Neutrophil (primary cell): ENCODE measurements at regions not wholly inside any gene's neighbourhood (a gene's known extent, or its start where the extent isn't known, plus 50 kb on each side); places are given as distances from the start of the nearest gene placed in this dataset.

Experiments
- H3K27ac ChIP-seq: fragments of 200-600 bp; sonication (generic); 2 replicates; pipeline ENCODE4 v1.5.1; 2016; ENCODE audit warnings: mild to moderate bottlenecking, moderate library complexity
- H3K27me3 ChIP-seq: fragments of 200-600 bp; sonication (generic); 2 replicates; pipeline ENCODE4 v1.6.0; 2016; ENCODE audit warnings: mild to moderate bottlenecking
- H3K36me3 ChIP-seq: fragments of 200-600 bp; sonication (generic); 2 replicates; pipeline ENCODE4 v1.5.1; 2017
- H3K4me1 ChIP-seq, 2 experiments: fragments of 200-600 bp in 1 of 2; sonication (generic) in 1 of 2; 1 replicate in 1 of 2; 2 replicates in 1 of 2; pipeline versions ENCODE4 v1.5.1 to v1.6.1; 2013 to 2016; ENCODE audit warnings: low read depth in 1 of 2, low read length in 1 of 2, mild to moderate bottlenecking in 1 of 2, moderate library complexity in 1 of 2; ENCODE audit not compliant: control insufficient read depth in 1 of 2, insufficient read depth in 1 of 2
- H3K4me3 ChIP-seq, 2 experiments: fragments of 200-600 bp in 1 of 2; sonication (generic) in 1 of 2; 1 replicate in 1 of 2; 2 replicates in 1 of 2; pipeline ENCODE4 v1.5.1; 2013 to 2016; ENCODE audit warnings: low read depth in 1 of 2, low read length in 1 of 2, mild to moderate bottlenecking in 1 of 2, moderate library complexity in 1 of 2
- H3K9me3 ChIP-seq: fragments of 200-600 bp; sonication (generic); 2 replicates; pipeline ENCODE4 v1.5.1; 2016
- CTCF ChIP-seq: fragments of 200-600 bp; sonication (generic); IDR thresholded peaks from 2 replicates; pipeline ENCODE4 v1.5.1; 2016; ENCODE audit warnings: antibody characterized with exemption

DNA sequence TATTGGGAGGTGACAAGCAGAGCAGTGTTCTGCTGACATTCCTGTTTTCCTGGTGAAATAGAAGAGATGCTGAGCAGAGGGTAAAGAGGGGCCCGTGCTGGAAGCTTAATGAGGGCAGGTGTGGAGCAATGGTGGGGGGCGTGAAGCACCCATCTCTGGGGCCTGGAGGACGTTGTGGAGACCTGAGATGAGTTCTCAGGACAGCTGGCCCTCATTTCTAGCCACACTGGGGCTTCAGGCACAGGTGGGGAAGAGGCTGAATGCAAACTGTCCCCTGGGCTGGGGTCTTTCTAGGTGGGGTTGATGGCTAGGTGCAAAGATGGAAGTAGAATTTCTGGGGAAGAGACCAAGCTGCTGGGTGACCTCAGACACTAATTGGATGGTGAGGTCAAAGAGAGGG is 274.2 kb upstream of the TCERG1L start:
- Histone ChIP-seq H3K27ac (no peak overlapping the region), H3K36me3 (no peaks in the 10 kb centered on the region), H3K4me1 (no peaks in the 10 kb centered on the region), H3K4me3 (no peak overlapping the region), H3K9me3 (no peaks in the 10 kb centered on the region), H3K27me3 (no peaks in the 10 kb centered on the region)
- TF ChIP-seq CTCF: no peak

DNA sequence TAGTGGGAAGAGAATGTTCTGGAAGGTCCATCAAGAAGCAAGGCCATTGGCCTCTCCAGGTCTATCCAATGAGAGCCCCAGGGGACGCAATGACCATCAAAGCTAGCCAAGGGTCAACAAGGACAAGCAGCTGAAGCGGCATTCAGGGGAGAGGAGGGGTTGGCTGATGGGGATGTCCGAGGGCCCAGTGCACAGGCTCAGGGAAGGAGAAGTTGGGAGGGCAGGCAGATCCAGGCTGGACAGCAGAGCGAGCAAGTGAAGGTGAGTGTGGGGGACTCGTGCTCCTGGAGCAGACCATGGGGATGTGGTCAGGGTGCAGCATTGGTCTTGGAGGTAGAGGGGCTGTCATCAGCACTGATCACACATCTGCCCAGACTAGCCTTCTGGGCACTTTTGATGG is 275.4 kb upstream of the TCERG1L start:
- no peak overlapping the region for H3K27ac ChIP-seq
- H3K4me3 ChIP-seq: no peak overlapping the region
- no peak for TF ChIP-seq CTCF
- H3K27me3 ChIP-seq: no peaks in the 10 kb centered on the region
- H3K36me3 ChIP-seq: no peaks in the 10 kb centered on the region
- H3K4me1 ChIP-seq: no peaks in the 10 kb centered on the region
- no peaks in the 10 kb centered on the region for H3K9me3 ChIP-seq

DNA sequence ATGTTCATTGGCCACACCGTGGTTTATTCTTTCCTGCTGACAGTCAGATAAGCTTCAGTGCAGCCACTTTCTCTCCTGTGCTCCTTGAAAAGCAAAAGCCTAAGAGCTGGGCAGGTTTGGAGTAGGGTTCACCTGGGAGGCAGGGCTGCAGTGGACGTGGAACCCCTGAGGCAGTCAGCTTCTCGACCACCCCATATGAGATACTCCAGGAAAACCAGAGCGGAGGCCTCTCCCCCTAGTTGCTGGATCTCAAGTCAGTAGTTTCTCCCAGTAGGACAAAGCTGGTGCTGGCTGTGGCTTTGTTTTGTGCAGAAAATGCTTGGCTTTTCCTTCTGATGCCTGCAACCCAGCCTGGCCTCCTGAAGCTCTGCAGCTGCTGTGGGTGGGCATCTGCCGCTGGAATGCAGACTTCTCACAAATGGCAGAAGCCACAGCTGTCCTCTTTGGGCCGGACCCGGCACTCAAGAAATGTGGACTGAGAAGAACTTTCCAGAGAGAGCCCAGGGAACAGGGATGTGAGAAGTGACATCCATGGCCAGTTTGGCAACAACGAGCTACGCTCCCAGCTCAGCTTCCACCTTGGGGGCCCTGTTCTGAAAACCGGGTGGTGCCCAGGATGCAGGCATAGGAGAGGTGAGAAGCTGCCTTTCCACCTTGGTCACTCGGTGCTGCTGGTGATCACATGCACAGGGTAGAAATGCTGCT is 276.6 kb upstream of the TCERG1L start:
- Histone ChIP-seq H3K4me1 (no peaks in the 10 kb centered on the region), H3K27me3 (no peaks in the 10 kb centered on the region), H3K27ac (no peak overlapping the region), H3K36me3 (no peaks in the 10 kb centered on the region), H3K4me3 (no peak overlapping the region), H3K9me3 (no peaks in the 10 kb centered on the region)
- no peak for TF ChIP-seq CTCF

- no peak for TF ChIP-seq CTCF
- H3K27me3 ChIP-seq: no peaks in the 10 kb centered on the region
- H3K4me3 ChIP-seq: no peak overlapping the region
- H3K36me3 ChIP-seq: no peaks in the 10 kb centered on the region
- no peaks in the 10 kb centered on the region for H3K4me1 ChIP-seq
- H3K9me3 ChIP-seq: no peaks in the 10 kb centered on the region
- H3K27ac ChIP-seq: no peak overlapping the region
Measured at GRCh38 chr10:131588704-131589220, 277.2 kb upstream of the TCERG1L start.

- H3K4me1 ChIP-seq: no peaks in the 10 kb centered on the region
- no peak overlapping the region for H3K27ac ChIP-seq
- no peak for TF ChIP-seq CTCF
- H3K4me3 ChIP-seq: no peak overlapping the region
- no peaks in the 10 kb centered on the region for H3K36me3 ChIP-seq
- H3K27me3 ChIP-seq: no peaks in the 10 kb centered on the region
- no peaks in the 10 kb centered on the region for H3K9me3 ChIP-seq
Measured at GRCh38 chr10:131590567-131590966, 279.0 kb upstream of the TCERG1L start.
